ENCODE measurements at regions not wholly inside any gene's neighbourhood (a gene's known extent, or its start where the extent isn't known, plus 50 kb on each side); places are given as distances from the start of the nearest gene placed in this dataset.

DNA sequence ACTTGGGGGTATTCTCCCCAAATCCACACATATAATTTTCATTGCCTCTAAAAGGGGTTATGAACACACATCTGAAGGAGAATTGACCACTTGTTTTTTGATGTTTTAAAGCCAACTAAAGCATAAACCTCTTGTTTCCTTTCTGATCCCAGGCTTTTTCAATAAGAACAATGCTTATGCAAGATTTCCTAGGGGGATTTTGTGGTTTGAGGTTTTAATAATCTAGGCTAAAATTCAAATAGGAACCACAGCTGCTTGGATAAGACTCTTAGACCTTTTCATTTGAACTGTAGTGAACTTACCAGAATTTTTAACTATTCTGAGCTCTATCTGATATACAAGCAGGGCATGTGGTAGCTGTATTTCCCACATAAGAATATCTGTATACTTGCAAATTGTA is 651.1 kb downstream of the ANKRD50 start:
- Histone ChIP-seq H3K36me3 (ENCODE audit: insufficient read depth, low read length) (no peaks in the 10 kb centered on the region), H3K27ac (ENCODE audit: low read depth, low read length, poor library complexity, severe bottlenecking) (no peak overlapping the region), H3K27me3 (ENCODE audit: insufficient read depth, low read length) (no peaks in the 10 kb centered on the region), H3K4me1 (ENCODE audit: insufficient read depth, low read length, severe bottlenecking) (peaks cover 12% of the 10 kb centered on the region), H3K4me3 (ENCODE audit: low read depth, low read length, poor library complexity, severe bottlenecking) (no peak overlapping the region), H3K9me2 (ENCODE audit: low read depth, low read length) (no peaks in the 10 kb centered on the region), H4K20me1 (ENCODE audit: insufficient read depth, low read length) (no peaks in the 10 kb centered on the region), H3K9ac (ENCODE audit: low read length) (no peak overlapping the region), H3F3A (ENCODE audit: insufficient read depth, low read length) (no peaks in the 10 kb centered on the region), H3K4me2 (ENCODE audit: low read length) (no peak overlapping the region), H2AFZ (ENCODE audit: low read length) (no peak overlapping the region), H3K9me3 (ENCODE audit: low read length) (0 out of 2 replicates have a peak, but pooled peaks cover 2% of the 10 kb centered on the region), H3K79me2 (ENCODE audit: insufficient read depth, low read length) (no peaks in the 10 kb centered on the region)
- TF ChIP-seq CTCF (IDR thresholded peaks at IDR 0.05; ENCODE audit: low read length) (no peak), EZH2 (IDR thresholded peaks at IDR 0.05; ENCODE audit: borderline replicate concordance, low read length) (no peak)

DNA sequence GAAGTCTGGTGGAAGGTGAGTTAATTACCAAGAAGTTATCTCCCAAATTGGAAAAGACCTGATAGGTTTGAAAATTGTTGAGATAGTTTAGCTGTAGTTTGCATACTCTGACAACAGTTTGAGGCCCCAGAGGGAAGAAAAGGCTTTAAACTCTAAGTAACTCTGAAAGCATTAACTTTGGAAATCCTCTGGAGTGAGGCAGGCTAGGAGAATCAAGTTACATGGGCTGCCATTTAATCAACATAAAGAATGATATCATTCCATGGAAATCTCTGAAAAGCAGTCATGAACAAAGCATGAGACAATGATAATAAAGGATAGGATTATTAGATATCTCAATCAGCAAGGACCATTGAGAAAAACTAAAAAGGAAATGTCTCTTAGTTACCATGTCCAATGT is 647.1 kb downstream of the ANKRD50 start:
- Histone ChIP-seq H3K4me1 (ENCODE audit: insufficient read depth, low read length, severe bottlenecking) (peaks cover 8% of the 10 kb centered on the region), H3K79me2 (ENCODE audit: insufficient read depth, low read length) (no peaks in the 10 kb centered on the region), H4K20me1 (ENCODE audit: insufficient read depth, low read length) (no peaks in the 10 kb centered on the region), H3K9me3 (ENCODE audit: low read length) (peaks cover 7% of the 10 kb centered on the region), H3F3A (ENCODE audit: insufficient read depth, low read length) (no peaks in the 10 kb centered on the region), H3K9ac (ENCODE audit: low read length) (no peak overlapping the region), H2AFZ (ENCODE audit: low read length) (no peak overlapping the region), H3K27me3 (ENCODE audit: insufficient read depth, low read length) (no peaks in the 10 kb centered on the region), H3K36me3 (ENCODE audit: insufficient read depth, low read length) (no peaks in the 10 kb centered on the region), H3K4me3 (ENCODE audit: low read depth, low read length, poor library complexity, severe bottlenecking) (no peak overlapping the region), H3K27ac (ENCODE audit: low read depth, low read length, poor library complexity, severe bottlenecking) (no peak overlapping the region), H3K9me2 (ENCODE audit: low read depth, low read length) (0 out of 2 replicates have a peak, but pooled peaks cover 2% of the 10 kb centered on the region), H3K4me2 (ENCODE audit: low read length) (no peak overlapping the region)
- TF ChIP-seq CTCF (IDR thresholded peaks at IDR 0.05; ENCODE audit: low read length): no peak
- no peak for TF ChIP-seq EZH2 (IDR thresholded peaks at IDR 0.05; ENCODE audit: borderline replicate concordance, low read length)

- H3K4me3 ChIP-seq (ENCODE audit: low read depth, low read length, poor library complexity, severe bottlenecking): no peak overlapping the region
- no peak overlapping the region for H2AFZ ChIP-seq (ENCODE audit: low read length)
- H3K27me3 ChIP-seq (ENCODE audit: insufficient read depth, low read length): no peaks in the 10 kb centered on the region
- TF ChIP-seq CTCF (IDR thresholded peaks at IDR 0.05; ENCODE audit: low read length): no peak
- no peak for TF ChIP-seq EZH2 (IDR thresholded peaks at IDR 0.05; ENCODE audit: borderline replicate concordance, low read length)
- no peak overlapping the region for H3K4me2 ChIP-seq (ENCODE audit: low read length)
- H3K79me2 ChIP-seq (ENCODE audit: insufficient read depth, low read length): no peaks in the 10 kb centered on the region
- H3K9me2 ChIP-seq (ENCODE audit: low read depth, low read length): 0 out of 2 replicates have a peak, but pooled peaks cover 2% of the 10 kb centered on the region
- no peak overlapping the region for H3K9ac ChIP-seq (ENCODE audit: low read length)
- H3F3A ChIP-seq (ENCODE audit: insufficient read depth, low read length): no peaks in the 10 kb centered on the region
- H3K27ac ChIP-seq (ENCODE audit: low read depth, low read length, poor library complexity, severe bottlenecking): no peak overlapping the region
- peaks cover 2% of the 10 kb centered on the region for H3K4me1 ChIP-seq (ENCODE audit: insufficient read depth, low read length, severe bottlenecking)
- H3K9me3 ChIP-seq (ENCODE audit: low read length): peaks cover 12% of the 10 kb centered on the region
- no peaks in the 10 kb centered on the region for H3K36me3 ChIP-seq (ENCODE audit: insufficient read depth, low read length)
- H4K20me1 ChIP-seq (ENCODE audit: insufficient read depth, low read length): no peaks in the 10 kb centered on the region
Measured at GRCh38 chr4:124065936-124066335, 646.6 kb downstream of the ANKRD50 start.
